Mucosa of descending colon (tissue), 3 donors: ENCODE measurements at regions not wholly inside any gene's neighbourhood (a gene's known extent, or its start where the extent isn't known, plus 50 kb on each side); places are given as distances from the start of the nearest gene placed in this dataset.

Experiments used
- ATAC-seq: fragments of 200-7000 bp; cut with Tn5 transposase; one replicate; pipeline ENCODE4 v1.9.1; 2020; ENCODE audit warnings: mild to moderate bottlenecking, moderate library complexity
- DNase-seq, 3 donors: peaks; one replicate each; pipeline ENCODE4 v3.0.0-alpha.2; 2020
- H3K36me3 ChIP-seq: fragments of 200-600 bp; one replicate; pipeline ENCODE4 v1.8.0; 2021; ENCODE audit warnings: low read depth, mild to moderate bottlenecking
- H3K4me1 ChIP-seq: fragments of 200-600 bp; one replicate; pipeline ENCODE4 v1.8.0; 2021; ENCODE audit warnings: low read depth, mild to moderate bottlenecking
- H3K4me3 ChIP-seq: fragments of 200-600 bp; one replicate; pipeline ENCODE4 v1.8.0; 2021; ENCODE audit warnings: mild to moderate bottlenecking
- H3K9me3 ChIP-seq: fragments of 200-600 bp; one replicate; pipeline ENCODE4 v1.8.0; 2021; ENCODE audit warnings: mild to moderate bottlenecking
- CTCF ChIP-seq: fragments of 200-600 bp; IDR thresholded peaks from one replicate; pipeline ENCODE4 v1.8.0; 2022; ENCODE audit warnings: antibody characterized with exemption, mild to moderate bottlenecking
- intact Hi-C, 2 donors: fragments of 100-400 bp; cut with DNase I in 1 of 2; cut with micrococcal nuclease in 1 of 2; formaldehyde crosslinking; loops; one replicate each; pipeline versions ENCODE4 v1.11.0 to v1.11.1; 2022; cut with DNase I, micrococcal nuclease
- donor health status: DM: no; HTN: no; CAD: no; lungs with moderate emphysema.
- donor health status: DM: no; HTN: no; CAD: no.
- donor health status: DM: no; HTN: yes; CAD: no.

DNA sequence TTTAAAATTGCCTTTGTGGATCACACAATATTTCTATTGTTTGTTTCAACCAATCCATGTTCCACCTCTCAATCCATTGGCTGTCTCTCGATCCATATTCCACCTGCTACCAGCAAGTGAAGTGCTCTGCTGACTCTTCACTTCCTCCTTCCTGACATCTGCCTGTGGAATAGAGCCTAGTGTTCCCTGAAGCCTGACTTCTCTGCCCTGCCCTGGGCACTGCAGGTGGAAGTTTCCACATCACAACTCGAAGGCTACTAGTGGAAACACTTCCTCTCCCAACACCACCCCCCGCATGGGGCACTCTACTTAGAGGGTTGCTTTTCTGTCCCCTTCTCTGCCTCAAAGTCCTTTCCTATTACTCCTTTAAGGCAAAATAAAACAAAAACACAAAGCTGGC is 563.8 kb upstream of the IGFBP3 start:
- Histone ChIP-seq H3K4me3 (no peak overlapping the region), H3K36me3 (no peaks in the 10 kb centered on the region), H3K9me3 (no peaks in the 10 kb centered on the region), H3K4me1 (no peaks in the 10 kb centered on the region)
- no peak for TF ChIP-seq CTCF
- DNase-seq = no peak
- intact Hi-C loops = no loop called here
- no peak for ATAC-seq

GRCh38 chr7:46480619-46481018 is 559.5 kb upstream of the IGFBP3 start:
- intact Hi-C loops = no loop called here
- Histone ChIP-seq H3K36me3 (no peaks in the 10 kb centered on the region), H3K4me3 (no peak overlapping the region), H3K9me3 (no peaks in the 10 kb centered on the region), H3K4me1 (no peaks in the 10 kb centered on the region)
- DNase-seq = no peak
- no peak for TF ChIP-seq CTCF
- no peak for ATAC-seq

DNA sequence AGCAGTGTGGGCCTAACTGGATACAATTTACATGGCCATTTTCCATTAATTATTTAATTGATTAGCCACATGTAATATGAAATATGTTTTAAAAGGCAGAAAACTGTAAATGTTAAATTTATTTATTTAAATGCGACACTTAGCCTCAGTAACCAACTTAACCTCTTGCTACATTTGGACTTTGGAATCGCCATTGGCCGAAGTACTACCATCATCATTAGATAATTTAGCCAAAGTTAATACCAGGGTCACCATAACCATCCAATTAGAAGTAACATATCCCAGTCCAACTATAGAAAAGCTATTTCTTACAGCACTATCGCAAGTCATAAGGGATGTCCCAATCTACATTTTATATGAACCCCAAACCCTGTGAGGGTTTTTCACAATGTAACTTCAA is 558.6 kb upstream of the IGFBP3 start:
- Histone ChIP-seq H3K36me3 (no peaks in the 10 kb centered on the region), H3K4me3 (no peak overlapping the region), H3K9me3 (no peaks in the 10 kb centered on the region), H3K4me1 (no peaks in the 10 kb centered on the region)
- intact Hi-C loops = no loop called here
- no peak for TF ChIP-seq CTCF
- DNase-seq (no peak), ATAC-seq (no peak)

GRCh38 chr7:46478046-46478445 is 557.0 kb upstream of the IGFBP3 start:
- Histone ChIP-seq H3K36me3 (no peaks in the 10 kb centered on the region), H3K9me3 (peaks cover 8% of the 10 kb centered on the region), H3K4me1 (no peaks in the 10 kb centered on the region), H3K4me3 (no peak overlapping the region)
- TF ChIP-seq CTCF = no peak
- no peak for ATAC-seq
- intact Hi-C loops = no loop called here
- no peak for DNase-seq

DNA sequence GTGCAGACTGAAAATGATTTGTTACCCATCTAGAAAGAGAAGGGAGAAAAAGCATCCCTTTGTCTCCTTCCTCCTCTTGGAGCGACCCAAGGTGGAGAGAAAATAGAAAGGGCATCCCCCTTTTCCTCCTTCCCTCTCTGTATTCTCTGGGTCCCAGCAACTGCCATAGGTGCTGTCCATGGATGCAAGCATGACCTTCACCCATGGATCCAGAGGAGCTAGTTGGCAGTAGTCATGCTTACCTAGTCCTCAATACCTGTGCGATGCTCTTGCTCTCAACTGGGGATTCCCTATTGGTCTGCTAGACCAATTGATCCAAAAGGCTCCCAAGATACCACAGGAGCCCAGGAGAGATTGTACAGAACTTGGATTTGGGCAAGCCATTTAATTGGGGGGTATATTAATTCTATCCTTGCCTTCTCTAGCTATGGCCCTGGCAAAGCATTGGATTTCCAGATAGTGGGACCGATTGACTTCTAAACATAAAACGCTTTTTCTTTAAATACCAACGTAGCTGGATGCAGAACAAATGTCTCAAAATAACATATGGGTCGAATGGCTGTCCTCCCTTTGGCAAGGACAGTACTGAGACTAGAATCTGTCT is 547.8 kb upstream of the IGFBP3 start:
- intact Hi-C loops = no loop called here
- H3K36me3 ChIP-seq = no peaks in the 10 kb centered on the region
- no peak overlapping the region for H3K4me3 ChIP-seq
- no peak for TF ChIP-seq CTCF
- ATAC-seq (no peak), DNase-seq (no peak)
- peaks cover 92% of the 10 kb centered on the region for H3K9me3 ChIP-seq
- H3K4me1 ChIP-seq = no peaks in the 10 kb centered on the region

- intact Hi-C loops = no loop called here
- Histone ChIP-seq H3K36me3 (no peaks in the 10 kb centered on the region), H3K4me1 (no peaks in the 10 kb centered on the region), H3K9me3 (peaks cover 49% of the 10 kb centered on the region), H3K4me3 (no peak overlapping the region)
- no peak for ATAC-seq
- no peak for DNase-seq
- no peak for TF ChIP-seq CTCF
Observed at GRCh38 chr7:46463170-46463569, 542.1 kb upstream of the IGFBP3 start.
